IMR-90 (cell line): ENCODE measurements at regions not wholly inside any gene's neighbourhood (a gene's known extent, or its start where the extent isn't known, plus 50 kb on each side); places are given as distances from the start of the nearest gene placed in this dataset.

Experiments used
- CEBPB ChIP-seq: IDR thresholded peaks from 2 replicates; pipeline ENCODE4 v1.6.1; 2012; ENCODE audit warnings: low read depth, low read length, improper control_type of control experiment
- FOS ChIP-seq: fragments of 150-350 bp; IDR thresholded peaks from 2 replicates; pipeline ENCODE4 v1.6.1; 2016; ENCODE audit warnings: low read depth, low read length
- MAZ ChIP-seq: IDR thresholded peaks from 2 replicates; pipeline ENCODE4 v1.6.1; 2012; ENCODE audit warnings: low read depth, mild to moderate bottlenecking, low read length, improper control_type of control experiment, moderate library complexity, borderline replicate concordance
- MXI1 ChIP-seq: IDR thresholded peaks from 2 replicates; pipeline ENCODE4 v1.6.1; 2012; ENCODE audit warnings: low read depth, mild to moderate bottlenecking, low read length, moderate library complexity, borderline replicate concordance
- NFE2L2 ChIP-seq: fragments of 150-350 bp; IDR thresholded peaks from 2 replicates; pipeline ENCODE4 v1.6.1; 2016; ENCODE audit warnings: low read depth, mild to moderate bottlenecking, low read length
- POLR2A ChIP-seq: IDR thresholded peaks from 2 replicates; pipeline ENCODE4 v1.6.1; 2012; ENCODE audit warnings: mild to moderate bottlenecking, low read depth, low read length
- RAD21 ChIP-seq: IDR thresholded peaks from 2 replicates; pipeline ENCODE4 v1.6.1; 2012; ENCODE audit warnings: low read length, improper control_type of control experiment
- RCOR1 ChIP-seq: IDR thresholded peaks from 2 replicates; pipeline ENCODE4 v1.6.1; 2012; ENCODE audit warnings: mild to moderate bottlenecking, low read length, improper control_type of control experiment; ENCODE audit not compliant: insufficient replicate concordance
- RFX5 ChIP-seq: IDR thresholded peaks from 2 replicates; pipeline ENCODE4 v1.8.0; 2012; ENCODE audit warnings: low read depth, mild to moderate bottlenecking, low read length, moderate library complexity
- SMC3 ChIP-seq: fragments of 150-350 bp; IDR thresholded peaks from 2 replicates; pipeline ENCODE4 v1.6.1; 2016; ENCODE audit warnings: low read depth, mild to moderate bottlenecking, antibody characterized with exemption, low read length, moderate library complexity
- TF ChIP-seq, protein P1 (sequence below): conservative IDR thresholded peaks from 2 replicates; pipeline ENCODE4 v1.5.1; 2012; ENCODE audit warnings: mild to moderate bottlenecking, low read depth, low read length, improper control_type of control experiment
- TF ChIP-seq, protein P2 (sequence below): fragments of 150-350 bp; IDR thresholded peaks from 2 replicates; pipeline ENCODE4 v1.6.1; 2016; ENCODE audit warnings: low read depth, mild to moderate bottlenecking, low read length, moderate library complexity, borderline replicate concordance

DNA sequence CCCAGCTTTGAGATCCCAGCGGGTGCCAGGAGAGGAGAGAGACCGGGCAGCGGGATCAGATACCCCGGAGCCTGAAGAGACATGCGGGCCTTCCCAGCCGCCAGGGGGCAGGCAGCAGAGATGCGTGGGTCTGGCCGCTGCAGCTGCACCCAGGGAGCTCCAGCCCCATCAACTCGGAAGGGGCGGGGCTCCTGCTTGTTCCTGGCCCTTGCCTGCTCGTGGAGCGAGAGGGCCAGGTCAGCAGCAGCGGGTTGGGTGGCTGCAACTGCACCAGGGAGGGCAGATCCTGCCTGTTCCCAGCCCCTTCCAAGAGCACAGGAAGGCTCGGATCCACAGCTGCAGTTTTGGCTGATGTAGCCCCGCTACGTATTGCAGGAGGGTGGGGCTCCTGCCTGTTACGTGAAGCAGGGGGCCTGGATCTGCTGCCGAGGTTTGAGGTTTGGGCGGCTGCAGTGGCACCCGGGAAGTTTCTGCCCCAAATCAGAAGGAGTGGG is 532.8 kb downstream of the RFPL4B start:
- TF ChIP-seq, protein P1, sequence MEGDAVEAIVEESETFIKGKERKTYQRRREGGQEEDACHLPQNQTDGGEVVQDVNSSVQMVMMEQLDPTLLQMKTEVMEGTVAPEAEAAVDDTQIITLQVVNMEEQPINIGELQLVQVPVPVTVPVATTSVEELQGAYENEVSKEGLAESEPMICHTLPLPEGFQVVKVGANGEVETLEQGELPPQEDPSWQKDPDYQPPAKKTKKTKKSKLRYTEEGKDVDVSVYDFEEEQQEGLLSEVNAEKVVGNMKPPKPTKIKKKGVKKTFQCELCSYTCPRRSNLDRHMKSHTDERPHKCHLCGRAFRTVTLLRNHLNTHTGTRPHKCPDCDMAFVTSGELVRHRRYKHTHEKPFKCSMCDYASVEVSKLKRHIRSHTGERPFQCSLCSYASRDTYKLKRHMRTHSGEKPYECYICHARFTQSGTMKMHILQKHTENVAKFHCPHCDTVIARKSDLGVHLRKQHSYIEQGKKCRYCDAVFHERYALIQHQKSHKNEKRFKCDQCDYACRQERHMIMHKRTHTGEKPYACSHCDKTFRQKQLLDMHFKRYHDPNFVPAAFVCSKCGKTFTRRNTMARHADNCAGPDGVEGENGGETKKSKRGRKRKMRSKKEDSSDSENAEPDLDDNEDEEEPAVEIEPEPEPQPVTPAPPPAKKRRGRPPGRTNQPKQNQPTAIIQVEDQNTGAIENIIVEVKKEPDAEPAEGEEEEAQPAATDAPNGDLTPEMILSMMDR: no peak
- TF ChIP-seq POLR2A (no peak), MAZ (no peak), CEBPB (no peak), MXI1 (no peak), NFE2L2 (no peak), FOS (no peak), RFX5 (no peak), RCOR1 (no peak), RAD21 (no peak), SMC3 (no peak)
- TF ChIP-seq, protein P2, sequence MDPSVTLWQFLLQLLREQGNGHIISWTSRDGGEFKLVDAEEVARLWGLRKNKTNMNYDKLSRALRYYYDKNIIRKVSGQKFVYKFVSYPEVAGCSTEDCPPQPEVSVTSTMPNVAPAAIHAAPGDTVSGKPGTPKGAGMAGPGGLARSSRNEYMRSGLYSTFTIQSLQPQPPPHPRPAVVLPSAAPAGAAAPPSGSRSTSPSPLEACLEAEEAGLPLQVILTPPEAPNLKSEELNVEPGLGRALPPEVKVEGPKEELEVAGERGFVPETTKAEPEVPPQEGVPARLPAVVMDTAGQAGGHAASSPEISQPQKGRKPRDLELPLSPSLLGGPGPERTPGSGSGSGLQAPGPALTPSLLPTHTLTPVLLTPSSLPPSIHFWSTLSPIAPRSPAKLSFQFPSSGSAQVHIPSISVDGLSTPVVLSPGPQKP: no peak
